IMR-90 (cell line): ENCODE measurements at regions not wholly inside any gene's neighbourhood (a gene's known extent, or its start where the extent isn't known, plus 50 kb on each side); places are given as distances from the start of the nearest gene placed in this dataset.

Experiments
- ATAC-seq: fragments of 200-7000 bp; cut with Tn5 transposase; 2 replicates; pipeline ENCODE4 v1.9.1; 2020; ENCODE audit warnings: low read depth, mild to moderate bottlenecking, moderate library complexity
- BruUV-seq: library from RNA; stranded (reverse); fragments of 400-500 nt; replicated peaks from 2 replicates; lab custom pipeline; 2021; lab: Mats Ljungman, UMichigan
- CTCF ChIA-PET: fragments of 300-600 bp; formaldehyde crosslinking; extraction: SDS; loops from one replicate; lab custom pipeline; 2021; ENCODE audit warnings: antibody characterized with exemption; lab: Yijun Ruan, JAX
- POLR2A ChIA-PET: fragments of 300-600 bp; sonication (Branson Sonifier 250); formaldehyde crosslinking; loops from one replicate; lab custom pipeline; 2022; ENCODE audit warnings: antibody characterized with exemption; ENCODE audit not compliant: unreplicated experiment; lab: Charles Lee
- DNase-seq: peaks from one replicate; pipeline ENCODE4 v3.0.0; 2013
- H2AFZ ChIP-seq: replicated peaks from 2 replicates; pipeline ENCODE3; 2013; ENCODE audit warnings: low read length, mild to moderate bottlenecking; ENCODE audit not compliant: poor library complexity
- H2AK5ac ChIP-seq: 2 replicates; pipeline ENCODE4 v1.6.1; 2013; ENCODE audit warnings: low read depth, low read length, inconsistent platforms
- H2AK9ac ChIP-seq: replicated peaks from 2 replicates; pipeline ENCODE3; 2013; ENCODE audit warnings: mild to moderate bottlenecking, low read depth, low read length, moderate library complexity; ENCODE audit not compliant: poor library complexity
- H2BK120ac ChIP-seq: 2 replicates; pipeline ENCODE4 v1.6.1; 2013; ENCODE audit warnings: low read depth, low read length, inconsistent platforms
- H2BK15ac ChIP-seq: 3 replicates; pipeline ENCODE4 v1.6.1; 2013; ENCODE audit warnings: low read depth, low read length, inconsistent platforms
- H2BK20ac ChIP-seq: 2 replicates; pipeline ENCODE4 v1.6.1; 2013; ENCODE audit warnings: low read depth, mild to moderate bottlenecking, inconsistent platforms, low read length, moderate library complexity
- H2BK5ac ChIP-seq: 2 replicates; pipeline ENCODE4 v1.6.1; 2013; ENCODE audit warnings: mild to moderate bottlenecking, low read depth, low read length, inconsistent platforms; ENCODE audit not compliant: poor library complexity, severe bottlenecking
- H3K14ac ChIP-seq: replicated peaks from 2 replicates; pipeline ENCODE4 v1.6.1; 2013; ENCODE audit warnings: low read depth, low read length, inconsistent platforms
- H3K18ac ChIP-seq: 2 replicates; pipeline ENCODE4 v1.6.1; 2013; ENCODE audit warnings: low read depth, low read length, control low read depth
- H3K23ac ChIP-seq: 2 replicates; pipeline ENCODE4 v1.6.1; 2013; ENCODE audit warnings: low read depth, low read length, inconsistent platforms
- H3K27ac ChIP-seq: 2 replicates; pipeline ENCODE4 v1.5.1; 2013; ENCODE audit warnings: mild to moderate bottlenecking, control low read depth, low read length; ENCODE audit not compliant: insufficient read depth
- H3K27me3 ChIP-seq: 2 replicates; pipeline ENCODE4 v1.6.1; 2013; ENCODE audit warnings: low read length; ENCODE audit not compliant: control insufficient read depth, insufficient read depth
- H3K36me3 ChIP-seq: 2 replicates; pipeline ENCODE4 v1.6.1; 2013; ENCODE audit warnings: low read length, mixed read lengths; ENCODE audit not compliant: control insufficient read depth, insufficient read depth
- H3K4ac ChIP-seq: 2 replicates; pipeline ENCODE4 v1.6.1; 2013; ENCODE audit warnings: low read depth, low read length, inconsistent platforms
- H3K4me1 ChIP-seq: 2 replicates; pipeline ENCODE4 v1.6.1; 2013; ENCODE audit warnings: low read length, mixed read lengths; ENCODE audit not compliant: control insufficient read depth, insufficient read depth
- H3K4me2 ChIP-seq: 2 replicates; pipeline ENCODE4 v1.6.1; 2013; ENCODE audit warnings: low read depth, mild to moderate bottlenecking, control low read depth, low read length, moderate library complexity
- H3K4me3 ChIP-seq: 2 replicates; pipeline ENCODE4 v1.5.1; 2013; ENCODE audit warnings: low read depth, mild to moderate bottlenecking, control low read depth, low read length, moderate library complexity; ENCODE audit not compliant: insufficient read depth
- H3K56ac ChIP-seq: 2 replicates; pipeline ENCODE4 v1.6.1; 2013; ENCODE audit warnings: low read length, inconsistent platforms; ENCODE audit not compliant: insufficient read depth; ENCODE audit errors: extremely low read depth
- H3K79me1 ChIP-seq, 2 experiments: 2 replicates each; pipeline ENCODE4 v1.6.1; 2013; ENCODE audit warnings: low read length in 2 of 2, inconsistent platforms in 1 of 2, low read depth in 1 of 2
- H3K9ac ChIP-seq: 2 replicates; pipeline ENCODE4 v1.6.1; 2013; ENCODE audit warnings: low read depth, low read length, control low read depth
- H3K9me1 ChIP-seq: 2 replicates; pipeline ENCODE4 v1.6.1; 2013; ENCODE audit warnings: low read length, inconsistent platforms; ENCODE audit not compliant: insufficient read depth
- H3K9me3 ChIP-seq: 2 replicates; pipeline ENCODE4 v1.6.1; 2013; ENCODE audit warnings: low read length; ENCODE audit not compliant: control insufficient read depth, insufficient read depth
- H4K20me1 ChIP-seq: 2 replicates; pipeline ENCODE4 v1.6.1; 2013; ENCODE audit warnings: low read length, inconsistent platforms; ENCODE audit not compliant: insufficient read depth
- H4K5ac ChIP-seq: 2 replicates; pipeline ENCODE4 v1.6.1; 2013; ENCODE audit warnings: mild to moderate bottlenecking, low read depth, low read length, control low read depth
- H4K8ac ChIP-seq, 2 experiments: 2 replicates each; pipeline ENCODE4 v1.6.1; 2013; ENCODE audit warnings: low read depth in 2 of 2, low read length in 2 of 2, control low read depth in 1 of 2, inconsistent platforms in 1 of 2
- H4K91ac ChIP-seq: 2 replicates; pipeline ENCODE4 v1.6.1; 2013; ENCODE audit warnings: low read depth, low read length, inconsistent platforms; ENCODE audit not compliant: insufficient read depth
- MAFK ChIP-seq: IDR thresholded peaks from 2 replicates; pipeline ENCODE4 v1.6.1; 2012; ENCODE audit warnings: low read depth, low read length, improper control_type of control experiment
- RCOR1 ChIP-seq: IDR thresholded peaks from 2 replicates; pipeline ENCODE4 v1.6.1; 2012; ENCODE audit warnings: mild to moderate bottlenecking, low read length, improper control_type of control experiment; ENCODE audit not compliant: insufficient replicate concordance
- WGBS, 2 experiments: methylation state at CpG; one replicate each; pipeline versions ENCODE4 v1.1.5 to v1.1.7; 2013; ENCODE audit warnings: missing lambda C conversion rate in 2 of 2; ENCODE audit not compliant: insufficient read length in 1 of 2; ENCODE audit errors: extremely low coverage in 2 of 2; 5-methylcytosine and 5-hydroxymethylcytosine counted together
- dilution Hi-C: fragments of 300-500 bp; cut with HindIII; formaldehyde crosslinking; loops from one replicate; pipeline ENCODE4 v1.14.3; 2018; ENCODE audit warnings: low sequenced_read_pairs; ENCODE audit not compliant: unreplicated experiment
- in situ Hi-C: fragments of 300-500 bp; cut with MboI; formaldehyde crosslinking; loops from 3 replicates; pipeline ENCODE4 v1.14.3; 2019; ENCODE audit warnings: low sequenced_read_pairs, inconsistent platforms, mixed read lengths
- intact Hi-C: fragments of 100-400 bp; cut with micrococcal nuclease; formaldehyde crosslinking; loops from 2 replicates; pipeline ENCODE4 v1.10.0; 2022

- H2AK5ac ChIP-seq = no peak overlapping the region
- no peak overlapping the region for H2BK120ac ChIP-seq
- CTCF ChIA-PET = no interaction called here
- H3K36me3 ChIP-seq = no peaks in the 10 kb centered on the region
- no peaks in the 10 kb centered on the region for H4K20me1 ChIP-seq
- dilution Hi-C loops (no loop called here), intact Hi-C loops (no loop called here), in situ Hi-C loops (no loop called here)
- H2BK15ac ChIP-seq = no peak overlapping the region
- no peak overlapping the region for H2AK9ac ChIP-seq
- no peaks in the 10 kb centered on the region for H3K9me1 ChIP-seq
- H3K23ac ChIP-seq = no peak overlapping the region
- H3K18ac ChIP-seq = no peak overlapping the region
- no peak overlapping the region for H2BK5ac ChIP-seq
- H3K27ac ChIP-seq = no peak overlapping the region
- H3K14ac ChIP-seq = no peak overlapping the region
- POLR2A ChIA-PET = no interaction called here
- no peak overlapping the region for H3K9ac ChIP-seq
- no TSS peak for BruUV-seq
- no peak overlapping the region for H3K4ac ChIP-seq
- no peaks in the 10 kb centered on the region for H3K4me1 ChIP-seq
- peaks cover 2% of the 10 kb centered on the region; the same call in 1 of the 2 replicates for H3K27me3 ChIP-seq
- TF ChIP-seq MAFK (no peak), RCOR1 (no peak)
- H4K91ac ChIP-seq = no peak overlapping the region
- no peak overlapping the region for H3K4me3 ChIP-seq
- H2BK20ac ChIP-seq = no peak overlapping the region
- H4K8ac ChIP-seq = no peak overlapping the region
- H3K4me2 ChIP-seq = no peak overlapping the region
- no peak for ATAC-seq
- no peaks in the 10 kb centered on the region for H3K9me3 ChIP-seq
- WGBS, 2 experiments = 71% methylated on average over 1 of the region's 4 CpGs; no CpG with 5 or more reads in 1 of the 2 experiments
- DNase-seq = no peak
- no peaks in the 10 kb centered on the region for H3K79me1 ChIP-seq
- H2AFZ ChIP-seq = no peak overlapping the region
- H3K56ac ChIP-seq = no peak overlapping the region
- no peak overlapping the region for H4K5ac ChIP-seq
Observed at GRCh38 chr12:98355933-98356332, 159.5 kb upstream of the TMPO start.
